ENCODE measurements at regions not wholly inside any gene's neighbourhood (a gene's known extent, or its start where the extent isn't known, plus 50 kb on each side); places are given as distances from the start of the nearest gene placed in this dataset.

- TF ChIP-seq CTCF (IDR thresholded peaks at IDR 0.05), result no peak
- no peak for TF ChIP-seq POLR2A (IDR thresholded peaks at IDR 0.05)
- TF ChIP-seq POLR2AphosphoS5 (IDR thresholded peaks at IDR 0.05), result no peak
Measured at GRCh38 chr2:128514555-128514955, 195.9 kb upstream of the HS6ST1 start.

Data from prostate gland (tissue), 2 donors.